H1 (cell line): ENCODE measurements at regions not wholly inside any gene's neighbourhood (a gene's known extent, or its start where the extent isn't known, plus 50 kb on each side); places are given as distances from the start of the nearest gene placed in this dataset.

Experiments used
- CTCF ChIA-PET: fragments of 300-600 bp; sonication (Branson Sonifier 250); formaldehyde crosslinking; loops from one replicate; lab custom pipeline; 2021; ENCODE audit not compliant: partially characterized antibody; lab: Charles Lee
- POLR2A ChIA-PET: fragments of 300-600 bp; sonication (Branson Sonifier 250); formaldehyde crosslinking; loops from one replicate; lab custom pipeline; 2021; ENCODE audit warnings: inconsistent platforms; ENCODE audit not compliant: partially characterized antibody; lab: Charles Lee
- DNase-seq, 2 experiments: peaks; one replicate each; pipeline versions ENCODE4 v3.0.0 to v3.0.0-alpha.2; 2010 to 2022; ENCODE audit warnings: low spot score in 2 of 2, low read depth in 1 of 2, mixed read lengths in 1 of 2
- FAIRE-seq: peaks from 2 replicates; lab custom pipeline; 2011; peaks lifted over from hg19 to GRCh38; lab: Jason Lieb, UNC
- H2AFZ ChIP-seq: 2 replicates; pipeline ENCODE4 v1.8.1; 2012; ENCODE audit warnings: low read length, inconsistent platforms
- H2AK5ac ChIP-seq: 2 replicates; pipeline ENCODE4 v1.6.1; 2013; ENCODE audit warnings: low read depth, low read length
- H2BK120ac ChIP-seq: replicated peaks from 2 replicates; pipeline ENCODE3; 2013; ENCODE audit warnings: low read depth, low read length, inconsistent platforms
- H2BK12ac ChIP-seq: 2 replicates; pipeline ENCODE4 v1.6.1; 2013; ENCODE audit warnings: low read depth, low read length
- H2BK15ac ChIP-seq: 2 replicates; pipeline ENCODE4 v1.6.1; 2013; ENCODE audit warnings: low read length
- H2BK20ac ChIP-seq: 2 replicates; pipeline ENCODE4 v1.6.1; 2013; ENCODE audit warnings: low read length
- H2BK5ac ChIP-seq: 2 replicates; pipeline ENCODE4 v1.6.1; 2013; ENCODE audit warnings: low read depth, low read length
- H3K14ac ChIP-seq: 2 replicates; pipeline ENCODE4 v1.6.1; 2013; ENCODE audit warnings: inconsistent platforms; ENCODE audit not compliant: insufficient read length
- H3K18ac ChIP-seq: 2 replicates; pipeline ENCODE4 v1.6.1; 2013; ENCODE audit warnings: low read length; ENCODE audit errors: extremely low read depth
- H3K23ac ChIP-seq: 2 replicates; pipeline ENCODE4 v1.6.1; 2013; ENCODE audit warnings: inconsistent platforms; ENCODE audit not compliant: insufficient read length
- H3K23me2 ChIP-seq: 2 replicates; pipeline ENCODE4 v1.6.1; 2013; ENCODE audit warnings: low read depth, low read length
- H3K27ac ChIP-seq: 2 replicates; pipeline ENCODE4 v1.6.1; 2011; ENCODE audit warnings: low read depth, low read length, inconsistent platforms
- H3K27me3 ChIP-seq, 4 experiments: replicated peaks in 1 of 4; 1 replicate in 1 of 4; 2 replicates in 3 of 4; pipeline versions ENCODE4 v1.6.1 to v1.8.1; 2011 to 2013; ENCODE audit warnings: low read length in 3 of 4, mild to moderate bottlenecking in 3 of 4, inconsistent platforms in 2 of 4, mixed read lengths in 2 of 4, moderate library complexity in 1 of 4; ENCODE audit not compliant: control insufficient read depth in 3 of 4, insufficient read depth in 3 of 4; ENCODE audit errors: extremely low read depth in 1 of 4
- H3K36me3 ChIP-seq, 4 experiments: 2 replicates each; pipeline versions ENCODE4 v1.6.1 to v1.8.1; 2011 to 2013; ENCODE audit warnings: mild to moderate bottlenecking in 4 of 4, low read length in 3 of 4, moderate library complexity in 2 of 4, control low read depth in 1 of 4, inconsistent platforms in 1 of 4; ENCODE audit not compliant: insufficient read depth in 4 of 4, control insufficient read depth in 2 of 4
- H3K4ac ChIP-seq: replicated peaks from 2 replicates; pipeline ENCODE3; 2013; ENCODE audit warnings: low read length, low read depth, mixed read lengths, inconsistent platforms; ENCODE audit not compliant: insufficient read length
- H3K4me1 ChIP-seq, 4 experiments: replicated peaks in 1 of 4; 1 replicate in 1 of 4; 2 replicates in 3 of 4; pipeline versions ENCODE4 v1.6.1 to v1.8.1; 2011 to 2013; ENCODE audit warnings: low read length in 3 of 4, inconsistent platforms in 2 of 4, mixed read lengths in 1 of 4; ENCODE audit not compliant: insufficient read depth in 4 of 4, control insufficient read depth in 3 of 4
- H3K4me2 ChIP-seq, 2 experiments: 2 replicates each; pipeline versions ENCODE4 v1.6.1 to v1.8.1; 2011 to 2013; ENCODE audit warnings: low read depth in 2 of 2, low read length in 2 of 2, control low read depth in 1 of 2, inconsistent platforms in 1 of 2, mild to moderate bottlenecking in 1 of 2; ENCODE audit not compliant: insufficient read depth in 1 of 2
- H3K4me3 ChIP-seq, 4 experiments: fragments of 200-600, 300-600 bp in 1 of 4; sonication (generic), shearing (Covaris generic), sonication (Bioruptor Twin) in 1 of 4; 2 replicates each; pipeline versions ENCODE4 v1.5.1 to v1.8.1; 2011 to 2016; ENCODE audit warnings: low read length in 4 of 4, low read depth in 3 of 4, control low read depth in 2 of 4, inconsistent platforms in 2 of 4, mild to moderate bottlenecking in 2 of 4, mixed read lengths in 1 of 4, moderate library complexity in 1 of 4; ENCODE audit not compliant: insufficient read depth in 2 of 4; ENCODE audit errors: extremely low read depth in 1 of 4
- H3K56ac ChIP-seq: replicated peaks from 2 replicates; pipeline ENCODE3; 2013; ENCODE audit warnings: low read depth, mild to moderate bottlenecking, mixed read lengths, low read length, inconsistent platforms; ENCODE audit not compliant: insufficient read length
- H3K79me1 ChIP-seq: 2 replicates; pipeline ENCODE4 v1.6.1; 2013; ENCODE audit warnings: low read depth, low read length, control low read depth
- H3K79me2 ChIP-seq, 2 experiments: 2 replicates each; pipeline versions ENCODE4 v1.6.1 to v1.8.1; 2012 to 2013; ENCODE audit warnings: low read length in 2 of 2, mild to moderate bottlenecking in 2 of 2, inconsistent platforms in 1 of 2; ENCODE audit not compliant: insufficient read depth in 2 of 2, control insufficient read depth in 1 of 2
- H3K9ac ChIP-seq, 4 experiments: replicated peaks in 1 of 4; 1 replicate in 1 of 4; 2 replicates in 3 of 4; pipeline versions ENCODE4 v1.6.1 to v1.8.1; 2011 to 2013; ENCODE audit warnings: low read depth in 3 of 4, low read length in 3 of 4, control low read depth in 2 of 4, mild to moderate bottlenecking in 2 of 4, moderate library complexity in 2 of 4, inconsistent platforms in 1 of 4; ENCODE audit errors: extremely low read depth in 1 of 4
- H3K9me3 ChIP-seq, 2 experiments: 2 replicates each; pipeline versions ENCODE4 v1.6.1 to v1.8.1; 2012 to 2013; ENCODE audit warnings: mild to moderate bottlenecking in 2 of 2, moderate library complexity in 2 of 2, control low read depth in 1 of 2, inconsistent platforms in 1 of 2, low read depth in 1 of 2, low read length in 1 of 2, mixed read lengths in 1 of 2; ENCODE audit not compliant: insufficient read depth in 2 of 2
- H4K20me1 ChIP-seq, 2 experiments: replicated peaks in 1 of 2; 2 replicates each; pipeline versions ENCODE3 to v1.8.1; 2011 to 2013; ENCODE audit warnings: inconsistent platforms in 2 of 2, low read length in 2 of 2, mild to moderate bottlenecking in 1 of 2; ENCODE audit not compliant: insufficient read depth in 2 of 2, control insufficient read depth in 1 of 2
- H4K5ac ChIP-seq: 2 replicates; pipeline ENCODE4 v1.6.1; 2013; ENCODE audit warnings: low read length, low read depth, mixed read lengths, inconsistent platforms; ENCODE audit not compliant: insufficient read length
- H4K8ac ChIP-seq: 2 replicates; pipeline ENCODE4 v1.8.0; 2013; ENCODE audit warnings: mild to moderate bottlenecking, moderate library complexity, low read length, inconsistent platforms; ENCODE audit not compliant: insufficient read depth; ENCODE audit errors: extremely low read depth
- H4K91ac ChIP-seq: replicated peaks from 2 replicates; pipeline ENCODE3; 2013; ENCODE audit warnings: low read length, mixed read lengths, inconsistent platforms; ENCODE audit not compliant: insufficient read length
- EP300 ChIP-seq, 2 experiments: IDR thresholded peaks; 1 replicate in 1 of 2; 2 replicates in 1 of 2; pipeline ENCODE4 v1.6.1; 2011 to 2012; ENCODE audit warnings: low read depth in 2 of 2, low read length in 2 of 2, mild to moderate bottlenecking in 2 of 2, borderline replicate concordance in 1 of 2, inconsistent platforms in 1 of 2, moderate library complexity in 1 of 2
- HDAC6 ChIP-seq: IDR thresholded peaks from one replicate; pipeline ENCODE4 v1.7.1; 2012; ENCODE audit warnings: low read depth, mild to moderate bottlenecking, inconsistent platforms, low read length, moderate library complexity
- NRF1 ChIP-seq: IDR thresholded peaks from 2 replicates; pipeline ENCODE4 v1.6.1; 2011; ENCODE audit warnings: mild to moderate bottlenecking, low read depth, low read length, improper control_type of control experiment
- RBBP5 ChIP-seq: IDR thresholded peaks from 2 replicates; pipeline ENCODE4 v1.7.1; 2012; ENCODE audit warnings: low read depth, mild to moderate bottlenecking, inconsistent platforms, low read length, moderate library complexity, borderline replicate concordance
- RFX5 ChIP-seq: IDR thresholded peaks from 2 replicates; pipeline ENCODE4 v1.6.1; 2011; ENCODE audit warnings: low read depth, low read length, improper control_type of control experiment, borderline replicate concordance
- SP1 ChIP-seq: IDR thresholded peaks from 2 replicates; pipeline ENCODE4 v1.6.1; 2011; ENCODE audit warnings: low read depth, low read length
- TEAD4 ChIP-seq: IDR thresholded peaks from 2 replicates; pipeline ENCODE4 v1.6.1; 2012; ENCODE audit warnings: low read depth, low read length, inconsistent platforms, mixed read lengths
- WGBS, 2 experiments: shearing (Covaris generic) in 1 of 2; methylation state at CpG; one replicate each; pipeline versions ENCODE4 v1.1.6 to v1.1.7; 2013 to 2015; ENCODE audit warnings: low lambda C conversion rate in 2 of 2, mixed read lengths in 2 of 2, inconsistent platforms in 1 of 2, low coverage in 1 of 2, missing lambda C conversion rate in 1 of 2; ENCODE audit not compliant: insufficient replicate concordance in 2 of 2, insufficient coverage in 1 of 2, insufficient read length in 1 of 2; ENCODE audit errors: extremely low coverage in 1 of 2, missing lambda C conversion rate in 1 of 2; 5-methylcytosine and 5-hydroxymethylcytosine counted together
- TF ChIP-seq, protein P1 (sequence below): IDR thresholded peaks from 2 replicates; pipeline ENCODE4 v1.6.1; 2012; ENCODE audit warnings: inconsistent platforms

GRCh38 chr3:16061491-16061890 lies 113.0 kb upstream of the GALNT15 start:
- no peaks in the 10 kb centered on the region for H4K20me1 ChIP-seq
- H3K79me1 ChIP-seq = no peaks in the 10 kb centered on the region
- H4K91ac ChIP-seq = no peak overlapping the region
- H2BK15ac ChIP-seq = no peak overlapping the region
- no peaks in the 10 kb centered on the region for H3K36me3 ChIP-seq
- 89% methylated on average over 2 of the region's 2 CpGs; no CpG with 5 or more reads in 1 of the 2 experiments for WGBS, 2 experiments
- no peak overlapping the region for H2BK120ac ChIP-seq
- H4K5ac ChIP-seq = no peak overlapping the region
- no peak overlapping the region for H2AFZ ChIP-seq
- no peak overlapping the region for H3K56ac ChIP-seq
- CTCF ChIA-PET = interaction anchor here (0.6 to 4.2 kb wide), 6 partner anchors 11 to 404 kb away, joined by 3 to 30 read pairs (median 3); no protein-coding TSS in a partner anchor
- H3K4ac ChIP-seq = no peak overlapping the region
- H4K8ac ChIP-seq = no peak overlapping the region
- H3K4me1 ChIP-seq = no peaks in the 10 kb centered on the region
- H2AK5ac ChIP-seq = no peak overlapping the region
- H3K18ac ChIP-seq = no peak overlapping the region
- FAIRE-seq (no peak), DNase-seq (no peak)
- H3K4me3 ChIP-seq = no peak overlapping the region
- no peaks in the 10 kb centered on the region for H3K9me3 ChIP-seq
- H2BK20ac ChIP-seq = no peak overlapping the region
- H3K27me3 ChIP-seq = no peaks in the 10 kb centered on the region
- no peak overlapping the region for H2BK12ac ChIP-seq
- H3K79me2 ChIP-seq = no peaks in the 10 kb centered on the region
- POLR2A ChIA-PET = no interaction called here
- H2BK5ac ChIP-seq = no peak overlapping the region
- no peak overlapping the region for H3K27ac ChIP-seq
- H3K14ac ChIP-seq = no peak overlapping the region
- no peaks in the 10 kb centered on the region for H3K23me2 ChIP-seq
- no peak overlapping the region for H3K9ac ChIP-seq
- TF ChIP-seq NRF1 = no peak
- TF ChIP-seq SP1 = no peak
- TF ChIP-seq RFX5 = no peak
- TF ChIP-seq EP300 (IDR thresholded peaks at IDR 0.05; ENCODE audit: borderline replicate concordance in 1 of 2, low read depth in 2 of 2, low read length in 2 of 2) = no peak
- TF ChIP-seq RBBP5 = no peak
- TF ChIP-seq TEAD4 = no peak
- TF ChIP-seq, protein P1, sequence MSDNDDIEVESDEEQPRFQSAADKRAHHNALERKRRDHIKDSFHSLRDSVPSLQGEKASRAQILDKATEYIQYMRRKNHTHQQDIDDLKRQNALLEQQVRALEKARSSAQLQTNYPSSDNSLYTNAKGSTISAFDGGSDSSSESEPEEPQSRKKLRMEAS = no peak
- TF ChIP-seq HDAC6 = no peak
- no peak overlapping the region for H3K4me2 ChIP-seq
- H3K23ac ChIP-seq = no peak overlapping the region
